CD14-positive monocyte (primary cell): ENCODE measurements at regions not wholly inside any gene's neighbourhood (a gene's known extent, or its start where the extent isn't known, plus 50 kb on each side); places are given as distances from the start of the nearest gene placed in this dataset.

Experiments used
- DNase-seq, 3 donors: peaks; one replicate each; pipeline ENCODE4 v3.0.0-alpha.2; 2011 to 2022
- H2AFZ ChIP-seq: 2 replicates; pipeline ENCODE4 v1.6.0; 2012; ENCODE audit warnings: mild to moderate bottlenecking, low read depth, low read length, inconsistent platforms; ENCODE audit not compliant: insufficient read depth, poor library complexity, severe bottlenecking
- H3K27ac ChIP-seq, 2 donors: 1 replicate in 1 of 2; 2 replicates in 1 of 2; pipeline ENCODE4 v1.5.1; 2012 to 2013; ENCODE audit warnings: low read length in 2 of 2, control low read depth in 1 of 2, inconsistent platforms in 1 of 2, low read depth in 1 of 2, mild to moderate bottlenecking in 1 of 2
- H3K27me3 ChIP-seq, 2 donors: one replicate each; pipeline versions ENCODE4 v1.6.0 to v1.6.1; 2011 to 2013; ENCODE audit warnings: low read length in 2 of 2; ENCODE audit not compliant: control insufficient read depth in 2 of 2, insufficient read depth in 2 of 2
- H3K36me3 ChIP-seq, 2 donors: replicated peaks in 1 of 2; 1 replicate in 1 of 2; 2 replicates in 1 of 2; pipeline versions ENCODE4 v1.5.1 to v1.6.1; 2012 to 2013; ENCODE audit warnings: low read length in 2 of 2, control low read depth in 1 of 2, inconsistent platforms in 1 of 2, mild to moderate bottlenecking in 1 of 2; ENCODE audit not compliant: insufficient read depth in 2 of 2, control insufficient read depth in 1 of 2
- H3K4me1 ChIP-seq, 2 donors: 1 replicate in 1 of 2; 2 replicates in 1 of 2; pipeline versions ENCODE4 v1.5.1 to v1.6.1; 2012 to 2013; ENCODE audit warnings: low read length in 2 of 2, control low read depth in 1 of 2, inconsistent platforms in 1 of 2, mild to moderate bottlenecking in 1 of 2, moderate library complexity in 1 of 2; ENCODE audit not compliant: insufficient read depth in 2 of 2, control insufficient read depth in 1 of 2
- H3K4me2 ChIP-seq: replicated peaks from 2 replicates; pipeline ENCODE3; 2012; ENCODE audit warnings: low read length, moderate library complexity, mild to moderate bottlenecking; ENCODE audit not compliant: poor library complexity, severe bottlenecking; ENCODE audit errors: extremely low read depth
- H3K4me3 ChIP-seq, 3 experiments: fragments of 200-600 bp in 1 of 3; sonication (generic) in 1 of 3; replicated peaks in 1 of 3; 1 replicate in 2 of 3; 2 replicates in 1 of 3; pipeline ENCODE4 v1.5.1; 2011 to 2013; ENCODE audit warnings: low read length in 3 of 3, mild to moderate bottlenecking in 3 of 3, control low read depth in 2 of 3, low read depth in 2 of 3, inconsistent platforms in 1 of 3, moderate library complexity in 1 of 3
- H3K79me2 ChIP-seq: 2 replicates; pipeline ENCODE4 v1.6.0; 2012; ENCODE audit warnings: mild to moderate bottlenecking, control low read depth, inconsistent platforms, low read length, moderate library complexity; ENCODE audit not compliant: insufficient read depth
- H3K9ac ChIP-seq: 2 replicates; pipeline ENCODE4 v1.6.0; 2017; ENCODE audit warnings: low read length, mild to moderate bottlenecking; ENCODE audit not compliant: insufficient read depth, poor library complexity, severe bottlenecking
- H3K9me3 ChIP-seq, 2 donors: replicated peaks in 1 of 2; 1 replicate in 1 of 2; 2 replicates in 1 of 2; pipeline versions ENCODE4 v1.5.1 to v1.6.1; 2012 to 2013; ENCODE audit warnings: low read length in 2 of 2, control low read depth in 1 of 2; ENCODE audit not compliant: control insufficient read depth in 1 of 2, insufficient read depth in 1 of 2
- H4K20me1 ChIP-seq: 2 replicates; pipeline ENCODE4 v1.6.0; 2012; ENCODE audit warnings: mild to moderate bottlenecking, low read length, control low read depth, moderate library complexity; ENCODE audit not compliant: insufficient read depth
- H3K27ac Mint-ChIP-seq, 7 donors: one replicate each; pipeline ENCODE4 v1.8.0; 2020; ENCODE audit warnings: mild to moderate bottlenecking in 7 of 7, mixed read lengths in 7 of 7, moderate library complexity in 6 of 7, inconsistent platforms in 2 of 7
- H3K27me3 Mint-ChIP-seq, 3 donors: one replicate each; pipeline ENCODE4 v1.8.0; 2021 to 2022; ENCODE audit warnings: low read depth in 3 of 3, mild to moderate bottlenecking in 3 of 3, mixed read lengths in 3 of 3, moderate library complexity in 3 of 3, inconsistent platforms in 1 of 3
- H3K36me3 Mint-ChIP-seq, 2 donors: one replicate each; pipeline ENCODE4 v1.8.0; 2020; ENCODE audit warnings: mixed read lengths in 2 of 2, inconsistent platforms in 1 of 2, mild to moderate bottlenecking in 1 of 2
- H3K4me1 Mint-ChIP-seq: one replicate; pipeline ENCODE4 v1.8.0; 2020; ENCODE audit warnings: mild to moderate bottlenecking, mixed read lengths
- H3K4me3 Mint-ChIP-seq, 2 donors: one replicate each; pipeline ENCODE4 v1.8.0; 2020; ENCODE audit warnings: mild to moderate bottlenecking in 2 of 2, mixed read lengths in 2 of 2, moderate library complexity in 1 of 2
- H3K9me3 Mint-ChIP-seq, 7 donors: one replicate each; pipeline ENCODE4 v1.8.0; 2020 to 2022; ENCODE audit warnings: mixed read lengths in 7 of 7, mild to moderate bottlenecking in 6 of 7, moderate library complexity in 6 of 7, inconsistent platforms in 2 of 7
- CTCF ChIP-seq: fragments of 200-600 bp; IDR thresholded peaks from one replicate; pipeline ENCODE4 v1.8.0; 2022; ENCODE audit warnings: antibody characterized with exemption, mild to moderate bottlenecking
- WGBS: methylation state at CpG from one replicate; pipeline ENCODE4 v1.1.5; 2013; ENCODE audit warnings: missing lambda C conversion rate; ENCODE audit not compliant: insufficient coverage; 5-methylcytosine and 5-hydroxymethylcytosine counted together
- intact Hi-C, 2 donors: fragments of 100-400 bp; cut with micrococcal nuclease; formaldehyde crosslinking; loops; one replicate each; pipeline versions ENCODE4 v1.15.0 to v1.15.1; 2023

GRCh38 chr9:12065050-12065449, 628.1 kb upstream of the TYRP1 start:
- no peaks in the 10 kb centered on the region for H3K36me3 ChIP-seq
- no peak overlapping the region for H3K9ac ChIP-seq
- H2AFZ ChIP-seq: no peak overlapping the region
- H3K4me3 ChIP-seq: no peak overlapping the region
- no peaks in the 10 kb centered on the region for H3K4me1 ChIP-seq
- intact Hi-C loops: no loop called here
- no peaks in the 10 kb centered on the region for H3K27me3 ChIP-seq
- Mint-ChIP-seq H3K4me3 (no peak overlapping the region), H3K4me1 (no peaks in the 10 kb centered on the region), H3K36me3 (no peaks in the 10 kb centered on the region), H3K27me3 (no peaks in the 10 kb centered on the region), H3K27ac (no peak overlapping the region), H3K9me3 (peaks cover 0 to 6% (median under 1%) of the 10 kb centered on the region in 7 donors)
- H4K20me1 ChIP-seq: no peaks in the 10 kb centered on the region
- no peaks in the 10 kb centered on the region for H3K79me2 ChIP-seq
- no peak for TF ChIP-seq CTCF
- no CpG with 5 or more reads among the region's 3 CpGs for WGBS
- H3K9me3 ChIP-seq: peaks cover 0 to 4% of the 10 kb centered on the region in 2 donors
- H3K4me2 ChIP-seq: no peak overlapping the region
- no peak overlapping the region for H3K27ac ChIP-seq
- DNase-seq: no peak

- no peaks in the 10 kb centered on the region for H3K36me3 Mint-ChIP-seq
- intact Hi-C loops: no loop called here
- no peak overlapping the region for H3K4me3 Mint-ChIP-seq
Observed at GRCh38 chr9:12065686-12066085, 627.5 kb upstream of the TYRP1 start.

More at GRCh38 chr9:12065686-12066085, 627.5 kb upstream of the TYRP1 start:
- peaks cover 0 to 6% (median 0%) of the 10 kb centered on the region in 7 donors for H3K9me3 Mint-ChIP-seq
- WGBS: no CpG with 5 or more reads among the region's 3 CpGs
- H3K9me3 ChIP-seq: peaks cover 0 to 4% of the 10 kb centered on the region in 2 donors
- no peaks in the 10 kb centered on the region for H3K27me3 Mint-ChIP-seq
- H3K4me1 Mint-ChIP-seq: no peaks in the 10 kb centered on the region
- no peak for DNase-seq
- no peak overlapping the region for H3K27ac Mint-ChIP-seq
- no peaks in the 10 kb centered on the region for H3K4me1 ChIP-seq
- H4K20me1 ChIP-seq: no peaks in the 10 kb centered on the region
- no peaks in the 10 kb centered on the region for H3K79me2 ChIP-seq
- no peaks in the 10 kb centered on the region for H3K27me3 ChIP-seq
- no peak overlapping the region for H3K4me2 ChIP-seq
- H2AFZ ChIP-seq: no peak overlapping the region
- no peak overlapping the region for H3K4me3 ChIP-seq
- no peaks in the 10 kb centered on the region for H3K36me3 ChIP-seq
- H3K9ac ChIP-seq: no peak overlapping the region
- TF ChIP-seq CTCF: no peak
- H3K27ac ChIP-seq: no peak overlapping the region
